HEK293 (cell line): ENCODE measurements at regions not wholly inside any gene's neighbourhood (a gene's known extent, or its start where the extent isn't known, plus 50 kb on each side); places are given as distances from the start of the nearest gene placed in this dataset.

Experiments used
- CTCF ChIA-PET: fragments of 350-600 bp; formaldehyde crosslinking; extraction: SDS; loops from one replicate; lab custom pipeline; 2021; ENCODE audit warnings: antibody characterized with exemption; lab: Yijun Ruan, JAX
- POLR2A ChIA-PET: fragments of 300-600 bp; formaldehyde crosslinking; extraction: SDS; loops from one replicate; lab custom pipeline; 2020; ENCODE audit warnings: antibody characterized with exemption, inconsistent platforms; lab: Yijun Ruan, JAX
- H3K27ac ChIP-seq: fragments of 200-500 bp; sonication (Bioruptor generic); 2 replicates; pipeline ENCODE4 v1.5.1; 2014; ENCODE audit warnings: low read depth, low read length, control low read depth, inconsistent platforms; ENCODE audit errors: extremely low read depth
- H3K36me3 ChIP-seq, 2 experiments: fragments of 200-500 bp in 1 of 2; sonication (Bioruptor generic) in 1 of 2; 1 replicate in 1 of 2; 2 replicates in 1 of 2; pipeline ENCODE4 v1.5.1; 2014 to 2017; ENCODE audit warnings: inconsistent platforms in 2 of 2, low read length in 2 of 2; ENCODE audit not compliant: control insufficient read depth in 2 of 2, insufficient read depth in 1 of 2
- H3K4me1 ChIP-seq: fragments of 200-500 bp; sonication (Bioruptor generic); 2 replicates; pipeline ENCODE4 v1.5.1; 2014; ENCODE audit warnings: mild to moderate bottlenecking, low read length, inconsistent platforms; ENCODE audit not compliant: control insufficient read depth, insufficient read depth
- H3K4me3 ChIP-seq: 2 replicates; pipeline ENCODE4 v1.5.1; 2011; ENCODE audit warnings: low read depth, mild to moderate bottlenecking, control low read depth, low read length, moderate library complexity
- H3K9me3 ChIP-seq: fragments of 200-500 bp; sonication (Bioruptor generic); 2 replicates; pipeline ENCODE4 v1.5.1; 2014; ENCODE audit warnings: low read depth, low read length, inconsistent platforms; ENCODE audit not compliant: control insufficient read depth, insufficient read depth
- BCL6B ChIP-seq: fragments of 450-650 bp; formaldehyde crosslinking; IDR thresholded peaks from 2 replicates; pipeline ENCODE4 v1.5.1; 2017; ENCODE audit warnings: missing biosample characterization, missing genetic modification characterization
- ELK4 ChIP-seq: IDR thresholded peaks from 2 replicates; pipeline ENCODE4 v1.6.1; 2011; ENCODE audit warnings: mild to moderate bottlenecking, low read depth, low read length, borderline replicate concordance
- GLI4 ChIP-seq: fragments of 450-650 bp; formaldehyde crosslinking; IDR thresholded peaks from 2 replicates; pipeline ENCODE4 v1.5.1; 2016; ENCODE audit warnings: missing biosample characterization, missing genetic modification characterization
- MEIS1 ChIP-seq: sonication (generic); formaldehyde crosslinking; IDR thresholded peaks from 2 replicates; pipeline ENCODE4 v1.8.1; 2022; ENCODE audit warnings: missing genetic modification reagents, mild to moderate bottlenecking, borderline replicate concordance
- MYNN ChIP-seq: fragments of 450-650 bp; formaldehyde crosslinking; IDR thresholded peaks from 2 replicates; pipeline ENCODE4 v1.5.1; 2016; ENCODE audit warnings: missing biosample characterization, missing genetic modification characterization, borderline replicate concordance
- YY1 ChIP-seq: fragments of 450-650 bp; formaldehyde crosslinking; IDR thresholded peaks from 2 replicates; pipeline ENCODE4 v1.5.1; 2018; ENCODE audit warnings: missing biosample characterization, missing genetic modification characterization
- ZBTB44 ChIP-seq: fragments of 450-650 bp; IDR thresholded peaks from 2 replicates; pipeline ENCODE4 v1.5.1; 2018; ENCODE audit warnings: missing biosample characterization, mild to moderate bottlenecking, missing genetic modification characterization
- ZBTB48 ChIP-seq: fragments of 450-650 bp; formaldehyde crosslinking; IDR thresholded peaks from 2 replicates; pipeline ENCODE4 v1.5.1; 2016; ENCODE audit warnings: missing biosample characterization, missing genetic modification characterization
- ZEB2 ChIP-seq: fragments of 450-650 bp; formaldehyde crosslinking; IDR thresholded peaks from 2 replicates; pipeline ENCODE4 v1.5.1; 2016; ENCODE audit warnings: missing biosample characterization, missing genetic modification characterization
- ZFHX2 ChIP-seq: fragments of 450-650 bp; formaldehyde crosslinking; conservative IDR thresholded peaks from 2 replicates; pipeline ENCODE4 v1.5.1; 2016; ENCODE audit warnings: missing biosample characterization, missing genetic modification characterization
- ZNF121 ChIP-seq: fragments of 450-650 bp; formaldehyde crosslinking; IDR thresholded peaks from 2 replicates; pipeline ENCODE4 v1.5.1; 2016; ENCODE audit warnings: missing biosample characterization, missing genetic modification characterization
- ZNF132 ChIP-seq: fragments of 450-650 bp; formaldehyde crosslinking; IDR thresholded peaks from 2 replicates; pipeline ENCODE4 v1.5.1; 2017; ENCODE audit warnings: missing biosample characterization, missing genetic modification characterization, borderline replicate concordance
- ZNF211 ChIP-seq: fragments of 450-650 bp; formaldehyde crosslinking; IDR thresholded peaks from 2 replicates; pipeline ENCODE4 v1.5.1; 2016; ENCODE audit warnings: low read depth, missing biosample characterization, missing genetic modification characterization
- ZNF37A ChIP-seq: fragments of 450-650 bp; IDR thresholded peaks from 2 replicates; pipeline ENCODE4 v1.5.1; 2018; ENCODE audit warnings: missing biosample characterization, missing genetic modification characterization
- ZNF449 ChIP-seq: fragments of 450-650 bp; formaldehyde crosslinking; IDR thresholded peaks from 2 replicates; pipeline ENCODE4 v1.5.1; 2017; ENCODE audit warnings: missing biosample characterization, mild to moderate bottlenecking, missing genetic modification characterization, moderate library complexity
- ZNF521 ChIP-seq: fragments of 450-650 bp; formaldehyde crosslinking; IDR thresholded peaks from 2 replicates; pipeline ENCODE4 v1.5.1; 2017; ENCODE audit warnings: missing biosample characterization, mild to moderate bottlenecking, missing genetic modification characterization
- ZNF548 ChIP-seq: fragments of 450-650 bp; formaldehyde crosslinking; IDR thresholded peaks from 2 replicates; pipeline ENCODE4 v1.5.1; 2016; ENCODE audit warnings: missing biosample characterization, missing genetic modification characterization
- ZNF791 ChIP-seq: fragments of 450-650 bp; formaldehyde crosslinking; IDR thresholded peaks from 2 replicates; pipeline ENCODE4 v1.5.1; 2016; ENCODE audit warnings: missing biosample characterization, missing genetic modification characterization
- ZSCAN5A ChIP-seq: fragments of 450-650 bp; formaldehyde crosslinking; IDR thresholded peaks from 2 replicates; pipeline ENCODE4 v1.5.1; 2016; ENCODE audit warnings: missing biosample characterization, missing genetic modification characterization

GRCh38 chr21:16775076-16775475 is 737.8 kb upstream of the CXADR start:
- H3K27ac ChIP-seq = no peak overlapping the region
- CTCF ChIA-PET = no interaction called here
- TF ChIP-seq YY1 (tag by site-specific recombination) = no peak
- TF ChIP-seq ZNF548 (tag by site-specific recombination) = no peak
- TF ChIP-seq ZNF449 = no peak
- TF ChIP-seq ZNF521 = no peak
- no peak for TF ChIP-seq ZFHX2 (tag by site-specific recombination)

GRCh38 chr21:16777041-16777720 is 735.7 kb upstream of the CXADR start:
- POLR2A ChIA-PET = no interaction called here
- H3K36me3 ChIP-seq = no peaks in the 10 kb centered on the region
- H3K9me3 ChIP-seq = no peaks in the 10 kb centered on the region
- H3K4me1 ChIP-seq = no peaks in the 10 kb centered on the region
- H3K4me3 ChIP-seq = no peak overlapping the region
- no peak overlapping the region for H3K27ac ChIP-seq
- TF ChIP-seq ZBTB44 (tag by site-specific recombination) = no peak
- TF ChIP-seq GLI4 (tag by site-specific recombination) = no peak
- CTCF ChIA-PET = no interaction called here

More at GRCh38 chr21:16775076-16775475, 737.8 kb upstream of the CXADR start:
- Histone ChIP-seq H3K36me3 (no peaks in the 10 kb centered on the region), H3K9me3 (no peaks in the 10 kb centered on the region), H3K4me3 (no peak overlapping the region), H3K4me1 (no peaks in the 10 kb centered on the region)
- POLR2A ChIA-PET = no interaction called here

- POLR2A ChIA-PET = no interaction called here
- no peak overlapping the region for H3K27ac ChIP-seq
- H3K4me3 ChIP-seq = no peak overlapping the region
- H3K9me3 ChIP-seq = no peaks in the 10 kb centered on the region
- H3K4me1 ChIP-seq = no peaks in the 10 kb centered on the region
- CTCF ChIA-PET = no interaction called here
- no peaks in the 10 kb centered on the region for H3K36me3 ChIP-seq
- TF ChIP-seq ZNF121 = no peak
- TF ChIP-seq ELK4 = no peak
- TF ChIP-seq MYNN = no peak
- no peak for TF ChIP-seq ZNF37A
- no peak for TF ChIP-seq ZEB2
- TF ChIP-seq ZSCAN5A (tag by site-specific recombination) = no peak
- no peak for TF ChIP-seq ZNF791 (tag by site-specific recombination)
- no peak for TF ChIP-seq ZNF132 (tag by site-specific recombination)
- no peak for TF ChIP-seq MEIS1 (CRISPR knock-in tag)
- no peak for TF ChIP-seq ZBTB48 (tag by site-specific recombination)
- no peak for TF ChIP-seq BCL6B (tag by site-specific recombination)
- TF ChIP-seq ZNF211 (tag by site-specific recombination) = no peak
Measured at GRCh38 chr21:16788584-16788983, 724.3 kb upstream of the CXADR start.
